HUES6 (cell line): ENCODE measurements at regions not wholly inside any gene's neighbourhood (a gene's known extent, or its start where the extent isn't known, plus 50 kb on each side); places are given as distances from the start of the nearest gene placed in this dataset.

Experiments used
- H3K27ac ChIP-seq: 2 replicates; pipeline ENCODE4 v1.7.0; 2013; ENCODE audit warnings: low read depth, mild to moderate bottlenecking, low read length, inconsistent platforms
- H3K27me3 ChIP-seq: 2 replicates; pipeline ENCODE4 v1.6.1; 2013; ENCODE audit warnings: low read length; ENCODE audit not compliant: control insufficient read depth, insufficient read depth
- H3K36me3 ChIP-seq: 2 replicates; pipeline ENCODE4 v1.6.1; 2013; ENCODE audit warnings: low read length; ENCODE audit not compliant: control insufficient read depth, insufficient read depth
- H3K4me1 ChIP-seq: 2 replicates; pipeline ENCODE4 v1.6.1; 2013; ENCODE audit warnings: low read length; ENCODE audit not compliant: control insufficient read depth, insufficient read depth
- H3K4me3 ChIP-seq: 2 replicates; pipeline ENCODE4 v1.5.1; 2013; ENCODE audit warnings: low read depth, low read length
- H3K9ac ChIP-seq: one replicate; pipeline ENCODE4 v1.6.1; 2013; ENCODE audit warnings: mild to moderate bottlenecking, low read length
- H3K9me3 ChIP-seq: 2 replicates; pipeline ENCODE4 v1.6.1; 2013; ENCODE audit warnings: low read depth, low read length; ENCODE audit not compliant: control insufficient read depth, insufficient read depth

DNA sequence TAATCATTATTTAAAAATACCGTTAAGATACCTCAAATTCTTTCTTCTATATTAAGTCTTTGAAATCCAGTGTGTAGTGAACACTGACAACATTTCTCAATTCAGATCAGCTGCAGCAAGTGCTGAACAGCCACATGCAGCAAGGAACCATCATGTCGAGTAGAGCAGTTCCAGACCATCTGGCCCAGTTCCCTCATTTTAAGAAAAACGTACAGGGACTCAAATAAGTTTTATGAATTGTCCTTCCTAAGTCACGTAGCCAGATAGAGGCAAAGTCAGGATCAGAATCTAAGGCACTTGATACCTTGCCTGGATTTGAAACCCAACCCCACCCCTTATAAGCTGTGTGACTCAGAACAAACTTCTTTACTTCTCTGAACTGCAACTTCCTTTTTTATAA, 132.4 kb downstream of the PROX1 start:
- H3K36me3 ChIP-seq: no peaks in the 10 kb centered on the region
- H3K27ac ChIP-seq: no peak overlapping the region
- peaks cover 13% of the 10 kb centered on the region for H3K9me3 ChIP-seq
- peaks cover 6% of the 10 kb centered on the region; the same call in 1 of the 2 replicates for H3K4me1 ChIP-seq
- peaks cover 8% of the 10 kb centered on the region for H3K27me3 ChIP-seq
- H3K9ac ChIP-seq: no peak overlapping the region
- no peak overlapping the region for H3K4me3 ChIP-seq

DNA sequence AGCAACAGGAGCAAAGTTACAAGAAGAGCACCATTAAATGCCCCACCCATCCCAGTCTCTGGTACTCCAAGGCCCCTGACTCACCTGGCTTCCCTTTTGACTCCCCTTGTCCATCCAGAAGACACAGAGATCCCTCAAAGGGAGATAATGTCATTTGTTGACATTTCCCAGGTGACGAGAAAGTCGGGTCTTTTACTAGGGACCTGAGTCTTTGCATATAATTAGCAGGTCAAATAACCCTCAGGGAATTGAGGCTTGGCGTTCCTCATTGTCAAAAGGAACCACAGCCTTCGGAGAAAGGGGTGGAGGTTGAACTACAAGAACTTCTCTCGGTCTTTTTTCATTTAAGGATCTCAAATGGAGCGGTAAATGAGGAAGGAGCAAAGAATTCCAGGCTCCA, 133.2 kb downstream of the PROX1 start:
- no peaks in the 10 kb centered on the region for H3K36me3 ChIP-seq
- H3K4me1 ChIP-seq: peaks cover 6% of the 10 kb centered on the region; the same call in 1 of the 2 replicates
- H3K27ac ChIP-seq: no peak overlapping the region
- H3K9ac ChIP-seq: no peak overlapping the region
- peaks cover 13% of the 10 kb centered on the region for H3K9me3 ChIP-seq
- H3K4me3 ChIP-seq: no peak overlapping the region
- H3K27me3 ChIP-seq: peaks cover 8% of the 10 kb centered on the region

DNA sequence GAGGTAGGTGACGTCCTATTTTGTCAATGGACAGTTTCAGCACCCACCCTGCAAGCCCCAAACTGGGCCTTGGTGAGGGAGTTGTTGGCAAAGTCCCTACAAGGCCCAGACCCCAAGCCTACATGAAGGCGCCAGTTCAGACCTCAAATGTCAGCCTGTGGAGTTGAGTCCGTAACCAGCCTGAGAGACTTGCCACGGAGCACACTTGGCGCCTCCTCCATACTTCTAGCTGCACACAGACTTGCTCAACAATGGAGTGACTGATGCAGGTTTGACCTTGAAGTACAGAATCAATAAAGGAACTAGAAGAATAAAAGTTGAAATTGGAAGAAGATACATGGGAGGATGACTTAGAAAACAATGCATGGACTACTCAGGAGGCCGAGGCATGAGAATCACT, 134.3 kb downstream of the PROX1 start:
- peaks cover 13% of the 10 kb centered on the region for H3K9me3 ChIP-seq
- peaks cover 8% of the 10 kb centered on the region for H3K27me3 ChIP-seq
- H3K4me1 ChIP-seq: peaks cover 6% of the 10 kb centered on the region; the same call in 1 of the 2 replicates
- no peak overlapping the region for H3K27ac ChIP-seq
- no peak overlapping the region for H3K4me3 ChIP-seq
- no peaks in the 10 kb centered on the region for H3K36me3 ChIP-seq
- H3K9ac ChIP-seq: no peak overlapping the region

DNA sequence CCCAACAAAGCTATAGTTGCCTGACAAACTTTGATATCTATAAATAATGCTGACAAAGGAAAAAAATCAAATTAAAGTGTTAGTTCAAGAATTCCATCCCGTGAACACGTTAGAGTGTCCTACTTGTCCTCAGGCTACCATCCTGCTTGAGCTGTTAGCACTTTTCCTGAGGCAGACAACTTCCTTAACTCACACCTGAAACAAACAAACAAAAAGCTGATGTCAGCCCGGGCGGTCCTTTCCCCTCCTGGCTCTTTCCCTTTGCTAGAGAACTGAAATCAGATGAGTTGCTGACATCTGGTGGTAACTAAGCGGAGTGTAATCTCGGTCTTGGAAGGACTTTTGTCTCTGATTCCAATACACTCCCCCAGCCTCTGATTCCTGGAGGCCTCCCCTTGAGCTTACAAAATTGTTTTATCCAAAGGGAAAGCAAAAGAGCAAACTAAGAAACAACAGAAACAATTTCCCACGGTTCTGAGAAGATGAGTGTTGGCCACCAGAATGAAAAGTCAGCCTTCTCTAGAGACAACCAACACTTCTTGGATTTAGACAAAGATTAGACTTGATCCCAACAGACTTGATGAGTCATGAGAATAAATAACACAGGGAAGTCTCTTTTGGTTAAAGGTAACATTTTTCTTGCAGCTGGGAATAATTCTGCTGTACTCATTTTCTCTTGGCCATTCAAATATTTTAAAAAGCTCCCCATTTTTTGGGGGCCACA, 135.4 kb downstream of the PROX1 start:
- Histone ChIP-seq H3K9me3 (peaks cover 7% of the 10 kb centered on the region), H3K27me3 (peaks cover 8% of the 10 kb centered on the region), H3K36me3 (no peaks in the 10 kb centered on the region), H3K4me3 (no peak overlapping the region), H3K9ac (no peak overlapping the region), H3K4me1 (peaks cover 6% of the 10 kb centered on the region; the same call in 1 of the 2 replicates), H3K27ac (no peak overlapping the region)

DNA sequence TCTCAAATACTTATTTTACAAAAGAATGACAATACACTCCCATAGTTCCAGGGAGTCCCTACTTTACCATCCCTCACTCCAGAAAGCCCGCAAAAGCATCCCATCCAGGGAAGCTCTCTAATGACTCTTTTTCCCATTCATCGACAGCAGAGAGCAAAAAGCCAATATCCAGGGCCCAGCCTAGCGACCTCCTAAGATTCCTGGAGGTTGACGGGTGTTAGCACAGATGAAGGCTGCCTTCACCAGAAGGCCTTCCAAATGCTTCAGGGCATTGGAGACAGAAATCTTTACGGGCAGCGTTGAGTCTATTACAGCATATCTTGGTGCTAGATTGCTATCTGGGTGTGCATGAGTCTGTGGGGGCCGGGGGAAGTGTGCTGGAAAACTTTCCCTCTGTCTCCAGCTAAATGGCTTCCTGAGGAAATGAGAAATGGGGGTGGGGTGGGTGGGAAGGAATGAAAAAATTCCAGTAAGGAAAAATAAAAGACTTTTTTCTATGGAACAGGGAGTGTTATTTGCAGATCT, 136.6 kb downstream of the PROX1 start:
- peaks cover 6% of the 10 kb centered on the region; the same call in 1 of the 2 replicates for H3K4me1 ChIP-seq
- no peaks in the 10 kb centered on the region for H3K36me3 ChIP-seq
- no peaks in the 10 kb centered on the region for H3K9me3 ChIP-seq
- H3K27ac ChIP-seq: no peak overlapping the region
- H3K27me3 ChIP-seq: peaks cover 8% of the 10 kb centered on the region
- H3K9ac ChIP-seq: no peak overlapping the region
- no peak overlapping the region for H3K4me3 ChIP-seq

DNA sequence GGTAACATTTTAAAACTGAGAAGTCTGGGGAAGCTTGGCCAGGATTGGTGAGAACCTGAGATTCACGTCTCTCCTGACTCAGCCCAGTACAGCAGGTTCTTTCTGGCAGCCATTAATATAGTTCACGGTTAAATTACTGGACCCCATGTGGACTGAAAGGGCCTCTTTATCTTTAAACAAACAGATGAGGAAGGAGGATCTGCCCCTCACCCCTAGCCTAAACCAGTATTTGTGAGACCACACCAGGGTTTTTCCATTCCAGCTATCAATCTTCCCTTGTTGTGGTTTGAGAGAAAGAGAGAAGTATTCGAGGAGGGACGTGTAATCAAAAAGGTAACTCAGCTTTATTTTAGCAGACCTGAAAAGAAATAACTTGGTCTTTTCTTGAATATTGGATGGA, 137.1 kb downstream of the PROX1 start:
- Histone ChIP-seq H3K4me3 (no peak overlapping the region), H3K9ac (no peak overlapping the region), H3K27me3 (peaks cover 8% of the 10 kb centered on the region), H3K4me1 (peaks cover 6% of the 10 kb centered on the region; the same call in 1 of the 2 replicates), H3K9me3 (no peaks in the 10 kb centered on the region), H3K36me3 (no peaks in the 10 kb centered on the region), H3K27ac (no peak overlapping the region)

DNA sequence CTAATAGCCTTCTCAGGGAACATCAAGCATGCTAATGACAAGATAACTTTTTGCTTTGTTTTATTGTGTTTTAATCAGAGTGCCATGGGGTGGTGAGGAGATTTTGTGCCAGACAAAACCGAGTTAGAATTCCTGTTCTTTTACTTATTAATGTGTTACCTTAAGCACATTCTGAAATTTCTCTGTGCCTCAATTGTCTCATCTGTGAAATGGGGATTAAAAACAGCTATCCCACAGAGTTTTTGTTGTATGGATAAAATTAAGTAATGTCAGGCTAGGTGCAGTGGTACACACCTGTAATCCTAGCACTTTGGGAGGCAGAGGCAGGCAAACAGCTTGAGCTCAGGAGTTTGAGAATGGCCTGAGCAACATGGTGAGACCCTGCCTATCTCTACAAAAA, 138.0 kb downstream of the PROX1 start:
- H3K9ac ChIP-seq: no peak overlapping the region
- H3K36me3 ChIP-seq: no peaks in the 10 kb centered on the region
- peaks cover 8% of the 10 kb centered on the region for H3K27me3 ChIP-seq
- no peaks in the 10 kb centered on the region for H3K9me3 ChIP-seq
- peaks cover 6% of the 10 kb centered on the region; the same call in 1 of the 2 replicates for H3K4me1 ChIP-seq
- H3K27ac ChIP-seq: no peak overlapping the region
- no peak overlapping the region for H3K4me3 ChIP-seq

DNA sequence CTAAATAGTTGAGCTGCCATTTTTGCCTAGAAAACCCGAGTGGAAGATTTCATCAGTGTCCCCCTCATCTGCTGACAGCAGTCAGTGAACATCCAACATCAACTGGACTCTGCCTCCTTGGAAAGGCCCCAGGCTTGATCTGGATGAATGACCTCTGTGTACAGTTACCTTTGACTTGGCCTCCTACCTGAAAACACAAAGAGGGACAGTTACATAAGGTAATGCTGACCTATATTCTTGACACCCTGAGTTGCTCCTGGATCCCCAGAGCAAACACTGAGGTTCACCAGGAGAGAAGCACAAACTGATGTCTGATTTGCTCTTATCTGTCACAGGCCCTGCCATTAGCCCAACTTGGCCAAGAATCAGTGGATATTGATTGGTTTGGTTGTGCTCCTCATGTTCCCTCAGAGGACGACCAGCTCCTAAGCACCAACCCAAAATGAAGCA, 138.9 kb downstream of the PROX1 start:
- Histone ChIP-seq H3K4me1 (peaks cover 6% of the 10 kb centered on the region; the same call in 1 of the 2 replicates), H3K36me3 (no peaks in the 10 kb centered on the region), H3K4me3 (no peak overlapping the region), H3K9me3 (no peaks in the 10 kb centered on the region), H3K27ac (no peak overlapping the region), H3K27me3 (peaks cover 6% of the 10 kb centered on the region), H3K9ac (no peak overlapping the region)

DNA sequence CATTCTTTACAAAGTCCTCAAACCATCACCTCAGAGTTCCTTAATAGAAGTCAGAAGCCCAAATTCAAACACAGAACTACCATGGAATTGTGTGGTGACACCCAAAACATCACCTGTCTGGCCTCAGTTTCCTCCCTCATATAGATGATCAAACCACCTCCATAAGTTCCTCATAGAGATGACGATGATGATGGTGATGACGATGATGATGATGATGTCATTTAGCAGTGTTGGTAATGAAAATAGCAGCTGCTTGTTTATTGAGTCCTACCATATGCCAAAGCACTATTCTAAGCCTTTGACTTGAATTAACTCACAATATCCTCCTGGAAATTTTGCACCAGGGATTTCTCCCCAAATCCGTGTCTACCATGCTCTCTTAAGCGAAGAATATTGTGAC, 139.9 kb downstream of the PROX1 start:
- no peaks in the 10 kb centered on the region for H3K27me3 ChIP-seq
- no peak overlapping the region for H3K27ac ChIP-seq
- H3K4me1 ChIP-seq: peaks cover 6% of the 10 kb centered on the region; the same call in 1 of the 2 replicates
- H3K4me3 ChIP-seq: no peak overlapping the region
- H3K36me3 ChIP-seq: no peaks in the 10 kb centered on the region
- H3K9ac ChIP-seq: no peak overlapping the region
- H3K9me3 ChIP-seq: no peaks in the 10 kb centered on the region

DNA sequence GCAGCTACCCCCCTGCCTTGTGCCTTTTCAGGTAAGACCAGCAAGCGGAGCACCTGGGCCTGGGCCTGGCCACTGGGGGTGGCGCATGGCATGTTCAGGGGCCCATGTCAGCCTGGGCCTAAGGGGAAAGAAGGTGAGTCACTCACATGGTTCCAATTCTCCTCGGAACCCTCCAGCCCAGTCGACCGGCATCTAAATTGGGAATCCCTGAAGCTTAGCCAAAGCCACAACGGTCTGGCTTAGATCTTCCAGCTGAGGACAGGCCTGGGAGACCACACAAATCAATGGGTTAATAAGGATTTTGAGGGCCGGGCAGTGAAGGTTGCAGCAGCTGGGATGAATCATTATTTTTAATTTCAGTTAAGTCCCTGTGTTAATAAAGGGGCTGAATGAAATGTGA, 145.1 kb upstream of the SMYD2 start:
- H3K27me3 ChIP-seq: no peaks in the 10 kb centered on the region
- no peaks in the 10 kb centered on the region for H3K36me3 ChIP-seq
- no peak overlapping the region for H3K9ac ChIP-seq
- no peak overlapping the region for H3K27ac ChIP-seq
- peaks cover 3% of the 10 kb centered on the region; the same call in 1 of the 2 replicates for H3K4me1 ChIP-seq
- H3K4me3 ChIP-seq: no peak overlapping the region
- no peaks in the 10 kb centered on the region for H3K9me3 ChIP-seq

DNA sequence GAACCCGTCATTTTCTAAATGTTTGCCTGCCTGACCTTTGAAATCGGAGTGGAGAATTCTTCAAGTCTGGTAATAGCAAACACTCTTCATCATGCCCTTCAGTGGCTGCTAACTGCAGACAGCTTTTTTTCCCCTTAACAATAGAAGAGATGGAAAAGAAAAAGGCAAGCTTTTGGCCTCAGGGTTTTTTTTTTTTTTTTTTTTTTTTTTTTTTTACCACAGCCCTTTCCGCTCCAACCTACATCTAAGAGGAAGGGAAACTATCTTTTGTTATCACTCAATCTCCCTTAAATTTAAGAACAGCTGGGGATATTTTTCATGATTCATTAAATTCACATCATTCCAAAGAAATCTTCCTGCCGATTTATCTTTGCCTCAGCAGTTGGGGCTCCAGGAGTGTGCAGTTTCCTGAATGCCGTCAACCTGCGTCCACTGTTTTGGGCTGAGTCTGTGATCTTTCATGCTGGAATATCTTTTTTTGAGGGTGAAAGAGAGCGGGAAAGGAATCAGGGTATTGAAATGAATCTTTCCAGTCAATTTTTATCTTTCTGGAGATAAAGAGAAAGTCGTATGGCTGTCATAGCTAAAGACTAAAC, 144.5 kb upstream of the SMYD2 start:
- Histone ChIP-seq H3K27ac (no peak overlapping the region), H3K9me3 (no peaks in the 10 kb centered on the region), H3K9ac (no peak overlapping the region), H3K36me3 (no peaks in the 10 kb centered on the region), H3K4me3 (no peak overlapping the region), H3K27me3 (no peaks in the 10 kb centered on the region), H3K4me1 (peaks cover 3% of the 10 kb centered on the region; the same call in 1 of the 2 replicates)
